Stimulated activated CD4-positive, alpha-beta T cell treated with anti-CD3 and anti-CD28 coated beads, Interleukin-1b, Interleukin-23, amount 100 ng/mL, for 4 hours (primary cell): ENCODE measurements at regions not wholly inside any gene's neighbourhood (a gene's known extent, or its start where the extent isn't known, plus 50 kb on each side); places are given as distances from the start of the nearest gene placed in this dataset.

ENCODE experiments used
- DNase-seq, 2 donors: peaks; one replicate each; pipeline ENCODE4 v3.0.0-alpha.2; 2020; ENCODE audit warnings: low read depth in 2 of 2

- DNase-seq, result no peak
These were observed 757.1 kb downstream of the INHBA start for GRCh38 chr7:40945788-40946187.

- no peak for DNase-seq
These were observed 757.8 kb downstream of the INHBA start for GRCh38 chr7:40944981-40945585.

GRCh38 chr7:40937879-40938278 is 765.0 kb downstream of the INHBA start:
- DNase-seq, result no peak

- no peak for DNase-seq
These were observed 767.5 kb downstream of the INHBA start for GRCh38 chr7:40935435-40935834.

- DNase-seq, result no peak
These were observed 779.3 kb downstream of the INHBA start for GRCh38 chr7:40923626-40924025.

GRCh38 chr7:40922316-40922670 is 780.6 kb downstream of the INHBA start:
- no peak for DNase-seq

- DNase-seq, result no peak
These were observed 781.1 kb downstream of the INHBA start for GRCh38 chr7:40921589-40922315.

- no peak for DNase-seq
These were observed 784.0 kb downstream of the SUGCT start for GRCh38 chr7:40918701-40919271.

- DNase-seq, result no peak
These were observed 782.0 kb downstream of the SUGCT start for GRCh38 chr7:40916813-40917212.

- DNase-seq, result no peak
These were observed 780.3 kb downstream of the SUGCT start for GRCh38 chr7:40915071-40915470.
